GM19395 (cell line): ENCODE measurements at regions not wholly inside any gene's neighbourhood (a gene's known extent, or its start where the extent isn't known, plus 50 kb on each side); places are given as distances from the start of the nearest gene placed in this dataset.

Experiments used
- ATAC-seq: cut with Tn5 transposase; IDR thresholded peaks from one replicate; pipeline ENCODE4 v1.9.1; 2021; ENCODE audit warnings: mild to moderate bottlenecking, moderate library complexity; ENCODE audit not compliant: unreplicated experiment

DNA sequence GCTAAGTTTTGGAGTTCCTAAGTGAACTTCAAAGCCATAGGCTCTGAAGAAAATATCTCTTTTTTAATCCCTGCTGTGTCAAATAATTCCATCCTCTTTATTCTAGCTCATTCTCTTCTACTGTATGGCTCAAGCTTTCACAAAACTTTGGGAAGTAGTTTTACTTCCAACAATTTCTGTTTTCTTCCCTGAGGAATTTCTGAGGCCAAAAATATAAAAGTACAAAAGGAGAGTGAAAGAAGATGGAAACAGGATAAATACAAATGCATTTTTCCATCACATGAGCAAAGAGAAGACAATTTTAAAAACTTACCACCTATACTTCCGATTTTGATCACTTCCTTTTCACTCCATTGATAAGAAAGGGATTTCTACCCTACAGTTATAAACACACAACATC lies 585.7 kb upstream of the DAB2 start:
- no peak for ATAC-seq

DNA sequence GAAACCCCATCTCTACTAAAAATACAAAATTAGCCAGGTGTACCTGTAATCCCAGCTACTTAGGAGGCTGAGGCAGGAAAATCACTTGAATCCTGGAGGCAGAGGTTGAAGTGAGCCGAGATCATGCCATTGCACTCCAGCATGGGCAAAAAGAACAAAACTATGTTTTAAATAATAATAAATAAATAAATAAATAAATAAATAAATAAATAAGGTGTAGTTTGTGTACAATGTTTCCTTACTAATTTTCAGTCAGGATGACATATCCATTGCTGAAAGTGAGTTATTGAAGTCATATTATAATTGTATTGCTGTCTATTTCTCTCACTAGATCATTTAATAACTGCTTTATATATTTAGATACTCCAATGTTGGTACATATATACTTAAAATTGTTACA lies 581.5 kb upstream of the DAB2 start:
- no peak for ATAC-seq

DNA sequence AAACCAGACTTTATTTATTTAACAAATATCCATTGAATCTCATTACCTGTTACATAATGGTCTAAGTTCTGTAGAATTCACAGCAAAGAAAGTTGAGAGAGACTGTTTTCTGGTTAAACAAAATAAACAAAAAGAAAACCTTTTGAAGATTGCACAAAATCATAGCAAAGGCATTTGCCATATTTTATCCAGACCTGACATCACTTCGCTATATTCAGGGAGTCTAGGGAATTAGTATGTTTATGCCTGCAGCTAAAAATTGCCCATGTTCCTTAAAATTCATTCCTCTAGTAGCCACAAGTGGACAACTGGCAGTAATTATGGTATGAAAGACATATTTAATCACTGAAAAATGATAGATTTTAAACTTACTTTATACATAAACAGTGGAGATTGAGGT lies 577.0 kb upstream of the DAB2 start:
- ATAC-seq = no peak

DNA sequence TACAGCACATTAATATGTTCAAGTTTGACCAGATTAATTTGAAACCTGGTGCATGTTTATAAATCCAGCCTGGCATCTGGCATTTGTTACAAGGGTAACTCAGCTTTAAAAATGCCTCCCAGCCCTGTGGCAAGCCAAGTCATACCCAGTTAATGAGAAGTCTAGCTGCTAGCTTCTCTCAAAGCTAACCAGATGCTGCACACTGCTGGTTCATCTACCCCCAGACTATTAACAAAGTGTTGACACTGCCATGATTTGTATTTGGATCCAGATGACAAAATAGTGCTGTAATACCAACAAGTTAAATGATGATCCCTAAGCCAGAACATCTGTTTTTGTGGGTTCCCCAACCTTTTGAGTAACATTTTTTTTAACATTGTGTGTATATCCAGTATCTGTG lies 573.7 kb upstream of the DAB2 start:
- ATAC-seq = no peak

DNA sequence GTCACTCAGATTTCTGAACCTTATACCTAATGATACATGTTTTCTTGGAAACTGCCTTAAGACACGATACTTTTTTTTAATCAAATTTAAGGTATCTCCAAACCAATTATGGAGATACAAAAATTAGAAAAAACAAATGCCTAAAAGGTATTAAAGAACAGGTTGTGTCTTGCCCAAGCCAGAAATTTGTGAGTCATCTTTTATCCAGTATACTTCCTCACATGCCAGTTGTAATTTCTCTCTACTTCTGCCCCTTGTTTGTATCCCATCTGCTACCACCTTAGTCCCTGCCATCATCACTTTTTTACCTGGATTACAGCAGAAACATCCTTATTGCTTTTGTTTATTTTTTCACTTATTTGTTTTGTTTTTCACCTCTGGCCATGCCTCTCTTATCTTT lies 571.2 kb upstream of the DAB2 start:
- ATAC-seq = no peak

DNA sequence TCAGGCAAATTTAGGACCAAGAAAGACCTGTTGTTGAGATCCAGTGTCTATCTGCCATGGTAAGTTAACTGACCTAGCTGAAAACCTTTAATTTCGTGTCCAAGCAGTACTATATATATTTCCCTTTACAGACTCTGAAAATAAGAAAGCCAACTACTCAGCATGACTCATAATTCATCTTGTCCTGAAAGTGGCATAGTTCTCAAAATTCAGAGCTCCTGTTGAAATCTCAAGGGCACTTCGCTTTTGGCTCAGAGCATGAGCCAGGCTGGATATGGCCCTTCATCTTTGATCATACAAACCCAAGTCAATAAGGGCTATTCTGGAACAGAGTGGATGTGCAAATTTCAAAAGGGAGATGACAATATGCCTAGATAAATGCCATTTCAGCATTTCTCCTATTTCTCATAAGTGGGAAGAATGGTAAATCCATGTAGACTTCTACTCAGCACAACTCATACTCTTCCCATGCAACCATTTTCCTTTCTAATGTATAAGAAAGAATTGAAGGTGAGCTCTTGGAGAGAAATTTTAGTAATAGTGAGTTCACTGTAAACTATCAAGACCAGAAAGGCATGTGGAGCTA lies 567.9 kb upstream of the DAB2 start:
- ATAC-seq = no peak

DNA sequence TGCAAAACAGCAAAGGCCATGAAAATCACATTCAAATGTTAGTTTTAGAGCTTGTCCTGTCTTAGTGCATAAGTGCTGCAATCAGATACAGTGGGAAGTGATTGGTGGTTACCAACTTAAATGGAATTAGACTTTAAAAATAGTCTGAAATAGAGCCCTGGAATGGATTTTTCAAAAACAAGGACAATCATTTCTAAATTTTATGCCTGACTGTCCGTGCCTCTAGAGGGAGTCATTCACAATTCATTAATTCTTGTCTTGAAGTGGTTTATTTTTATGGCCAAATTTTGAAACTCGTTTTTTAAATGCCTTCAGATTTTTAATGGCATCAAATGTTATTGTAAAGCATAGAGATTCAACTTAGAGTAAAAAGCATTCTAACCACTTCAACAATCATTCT lies 561.8 kb upstream of the DAB2 start:
- ATAC-seq = no peak

DNA sequence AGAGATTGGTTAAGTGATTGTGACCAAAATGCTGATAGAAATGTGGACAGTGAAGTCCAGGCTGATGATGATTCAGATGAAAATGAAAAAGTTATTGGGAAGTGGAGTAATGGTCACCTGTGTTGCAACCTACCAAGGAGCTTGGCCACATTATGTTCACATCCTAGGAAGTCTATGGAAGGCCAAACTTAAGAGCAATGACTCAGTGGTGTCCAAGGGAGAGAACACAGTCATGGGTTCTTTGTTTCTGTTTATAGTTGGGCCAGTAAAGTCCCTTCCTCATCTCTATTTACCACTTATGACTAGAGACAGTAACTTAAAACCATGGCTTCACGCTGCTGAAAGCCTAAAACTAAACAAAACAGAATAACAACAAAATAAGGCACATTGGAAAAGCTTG lies 555.3 kb upstream of the DAB2 start:
- ATAC-seq = no peak

DNA sequence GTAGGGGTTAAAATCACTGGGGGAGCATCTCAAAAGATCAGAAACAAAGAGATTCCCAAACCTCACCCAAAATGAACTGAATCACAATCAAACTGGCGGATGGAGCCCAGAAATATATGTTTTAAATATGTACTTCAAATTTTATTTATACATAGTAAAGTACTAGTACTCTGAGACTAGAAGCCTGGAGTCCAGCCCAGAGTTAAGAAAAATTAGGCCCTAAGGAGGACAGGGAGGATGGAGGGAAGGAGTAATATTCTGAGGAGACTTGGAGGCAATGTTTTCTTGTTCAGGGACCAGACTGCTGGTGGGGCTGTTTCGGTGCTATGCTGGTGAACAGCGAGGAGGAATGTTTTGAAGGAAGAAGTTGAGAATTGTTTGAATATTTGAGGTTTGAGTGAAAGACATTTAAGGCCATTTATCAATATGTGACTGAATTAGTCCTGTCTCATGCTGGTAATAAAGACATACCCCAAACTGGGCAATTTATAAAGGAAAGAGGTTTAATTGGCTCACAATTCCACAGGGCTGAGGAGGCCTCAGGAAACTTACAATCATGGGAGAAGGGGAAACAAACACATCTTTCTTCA lies 552.4 kb upstream of the DAB2 start:
- ATAC-seq = no peak

DNA sequence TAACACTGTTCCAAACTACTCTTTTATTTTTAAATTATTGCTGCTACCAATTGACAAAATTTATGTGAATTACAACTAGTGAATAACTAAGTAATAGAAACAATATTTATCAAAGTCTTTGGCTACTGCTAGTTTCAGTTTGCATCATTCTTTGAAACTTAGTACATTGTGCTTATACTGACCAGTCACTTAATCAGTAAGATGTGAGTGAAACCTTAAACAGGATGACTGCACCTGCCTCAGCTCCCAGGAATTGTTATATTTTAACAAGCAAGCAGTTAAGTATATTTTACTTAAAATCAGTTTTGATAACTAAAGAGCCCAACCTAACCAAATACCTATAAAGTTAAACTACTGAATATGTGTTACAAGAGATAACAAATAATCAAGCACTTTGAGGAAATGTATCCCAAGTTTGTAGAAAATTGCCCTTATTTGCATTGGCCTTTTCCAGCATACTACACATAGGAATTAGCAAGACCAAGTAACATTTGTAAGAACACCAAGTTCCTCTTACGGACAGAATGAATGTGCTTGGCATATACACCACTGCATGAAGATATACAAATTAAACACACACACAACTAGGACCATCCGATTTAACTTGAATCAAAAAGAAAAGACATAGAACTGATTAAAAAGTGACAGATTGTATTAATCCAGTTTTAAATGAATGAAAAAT lies 545.5 kb upstream of the DAB2 start:
- no peak for ATAC-seq

DNA sequence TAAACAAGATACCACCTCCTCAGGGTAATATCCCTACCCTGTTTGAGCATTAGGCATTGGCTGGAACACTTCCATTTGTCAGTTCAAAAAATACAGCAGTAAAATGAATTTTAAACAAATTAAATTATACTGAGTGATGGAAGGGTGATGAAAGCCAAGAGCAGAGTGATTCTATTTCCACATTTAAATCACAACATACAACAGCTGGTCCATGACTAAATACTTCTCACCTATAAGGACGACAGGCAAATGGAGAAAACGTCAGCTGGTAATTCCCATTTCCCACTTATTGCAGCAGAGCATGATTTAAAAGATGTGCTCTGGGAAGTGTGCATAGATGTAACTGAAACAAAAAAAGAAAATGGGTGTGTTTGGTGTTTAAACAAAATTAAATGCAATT lies 543.6 kb upstream of the DAB2 start:
- no peak for ATAC-seq

DNA sequence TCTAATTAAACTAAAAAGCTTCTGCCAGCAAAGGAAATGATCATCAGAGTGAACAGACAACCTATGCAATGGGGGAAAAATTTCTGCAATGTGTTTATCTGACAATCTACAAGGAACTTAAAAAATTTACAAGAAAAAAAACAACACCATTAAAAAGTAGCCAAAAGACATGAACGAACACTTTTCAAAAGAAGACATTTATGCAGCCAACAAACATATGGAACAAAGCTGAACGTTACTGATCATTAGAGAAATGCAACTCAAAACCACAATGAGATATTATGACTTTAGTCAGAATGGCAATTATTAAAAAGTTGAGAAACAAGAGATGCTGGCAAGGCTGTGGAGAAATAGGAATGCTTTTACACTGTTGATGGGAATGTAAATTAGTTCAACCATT lies 530.4 kb upstream of the DAB2 start:
- no peak for ATAC-seq

DNA sequence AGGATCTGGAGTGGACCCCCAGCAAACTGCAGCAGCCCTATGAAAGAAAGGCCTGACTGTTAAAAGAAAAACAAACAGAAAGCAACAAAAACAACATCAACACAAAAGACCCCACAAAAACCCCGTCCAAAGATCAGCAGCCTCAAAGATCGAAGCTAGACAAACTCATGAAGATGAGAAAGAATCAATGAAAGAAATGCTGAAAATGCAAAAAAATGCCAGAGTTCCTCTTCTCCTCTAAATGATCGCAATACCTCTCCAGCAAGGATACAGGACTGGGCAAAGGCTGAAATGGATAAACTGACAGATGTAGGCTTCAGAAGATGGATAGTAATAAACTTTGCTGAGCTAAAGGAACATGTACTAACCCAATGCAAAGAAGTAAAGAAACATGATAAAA lies 526.3 kb upstream of the DAB2 start:
- ATAC-seq = no peak

DNA sequence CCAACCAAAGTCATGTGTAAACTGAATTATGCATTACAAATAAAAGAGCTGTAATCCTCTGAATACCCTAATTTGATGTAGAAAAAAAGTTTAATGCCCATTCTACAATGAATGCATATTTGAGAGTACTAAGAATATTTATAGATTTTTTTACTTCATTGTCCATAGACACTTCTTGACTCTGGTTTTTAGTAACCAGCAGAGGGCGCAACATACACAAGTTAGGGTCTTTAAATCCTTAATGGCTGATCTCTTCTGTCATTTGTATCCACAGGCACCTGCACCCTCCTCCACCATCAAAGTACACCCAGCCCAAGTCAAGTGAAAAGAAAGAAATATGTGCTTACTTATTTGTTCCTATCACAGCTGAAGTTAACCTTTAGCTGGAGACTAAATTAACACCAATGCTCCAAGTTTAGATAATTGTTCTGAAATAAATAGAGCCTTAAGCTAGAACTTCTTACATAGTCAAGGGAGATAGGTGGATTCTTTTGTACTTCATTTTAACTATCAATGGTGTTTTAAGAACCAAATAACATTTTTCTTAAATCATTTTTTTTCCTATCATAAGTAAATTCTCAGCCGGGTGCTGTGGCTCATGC lies 524.2 kb upstream of the DAB2 start:
- ATAC-seq = peak; percentile 95

DNA sequence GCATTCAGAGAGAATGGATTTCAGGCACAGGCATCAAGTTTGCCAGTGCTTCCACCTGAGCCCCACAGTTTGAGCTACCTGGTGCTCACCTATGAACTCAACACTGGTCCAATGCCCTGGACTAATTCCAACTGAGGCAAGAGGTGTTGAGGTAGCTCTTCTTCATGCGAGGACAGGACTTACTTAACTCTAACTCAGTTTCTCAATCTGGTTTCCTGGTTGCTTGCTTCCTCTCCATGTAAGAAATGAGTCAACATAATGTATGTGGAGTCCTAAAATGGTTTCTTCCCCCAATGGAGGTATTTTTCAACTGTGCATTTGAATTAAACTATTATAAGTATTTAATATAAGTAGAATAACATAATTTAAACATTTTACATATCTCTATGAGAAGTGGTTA lies 523.6 kb upstream of the DAB2 start:
- ATAC-seq = no peak

DNA sequence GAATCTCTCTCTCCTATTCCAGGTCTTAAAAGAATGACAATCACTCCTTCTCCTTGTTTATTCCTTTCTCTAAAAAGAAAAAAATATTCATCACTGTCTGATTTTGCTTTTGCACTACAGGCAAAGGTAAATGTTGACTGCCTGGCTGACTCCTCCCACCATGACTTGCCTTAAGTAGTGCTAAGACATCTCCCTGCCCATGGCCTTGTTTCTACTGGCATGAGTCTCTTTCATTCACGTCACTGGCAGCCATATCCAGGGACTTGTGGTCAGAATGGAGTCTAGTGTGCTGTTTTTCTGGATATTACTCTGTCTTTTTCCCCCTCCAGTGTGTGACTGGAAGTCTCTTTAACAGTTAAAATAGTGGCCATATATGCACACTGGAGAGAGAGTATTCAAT lies 522.9 kb upstream of the DAB2 start:
- ATAC-seq = no peak

DNA sequence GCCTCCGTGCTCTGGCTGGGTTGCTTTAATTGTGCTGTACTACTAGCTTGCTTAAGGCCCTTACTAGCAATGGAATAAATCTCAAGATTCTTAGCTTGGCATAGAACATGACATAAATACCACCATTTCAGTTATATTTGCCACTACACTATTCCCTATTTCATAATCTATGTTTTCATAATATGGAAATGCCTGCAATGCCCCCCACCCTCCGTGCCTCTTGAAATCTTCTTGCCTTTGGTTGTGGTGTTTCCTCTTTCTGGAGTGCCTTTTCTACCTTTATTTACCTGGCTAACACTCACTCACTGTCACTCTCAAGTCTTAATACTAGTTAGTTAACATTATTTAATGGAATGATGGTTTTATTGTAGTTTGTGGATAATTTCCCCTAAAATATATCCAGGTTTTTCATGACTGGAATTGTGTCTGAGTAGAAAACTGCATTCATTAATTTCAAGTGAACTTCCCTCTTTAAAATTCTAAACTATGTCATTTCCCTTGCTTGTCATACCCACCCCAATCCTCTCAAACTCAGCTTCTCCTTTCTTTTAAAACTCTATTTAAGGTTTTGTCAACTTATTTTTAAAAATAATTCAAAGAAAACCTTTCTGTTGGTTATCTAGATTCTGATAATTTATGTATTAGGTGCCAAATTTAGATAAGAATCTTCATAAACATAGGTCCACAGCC lies 521.7 kb upstream of the DAB2 start:
- no peak for ATAC-seq

DNA sequence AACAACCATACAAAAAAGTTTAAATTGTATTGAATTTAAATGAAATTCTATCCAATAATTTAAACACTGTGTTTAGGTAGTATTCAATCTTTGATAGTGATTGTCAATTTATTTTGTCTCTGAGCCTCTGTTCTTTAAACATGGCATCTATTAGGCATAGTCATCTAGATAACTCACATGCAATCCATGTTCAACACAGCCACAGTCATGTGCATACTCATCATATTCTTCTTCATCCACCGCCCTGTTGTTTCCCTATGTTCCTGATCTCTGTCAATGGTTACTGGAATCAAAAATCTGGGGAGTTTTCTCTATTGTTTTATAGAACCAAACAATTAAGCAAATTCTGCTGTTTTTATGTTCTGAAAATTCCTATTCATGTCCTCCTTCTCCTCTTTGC lies 521.1 kb upstream of the DAB2 start:
- ATAC-seq = no peak

DNA sequence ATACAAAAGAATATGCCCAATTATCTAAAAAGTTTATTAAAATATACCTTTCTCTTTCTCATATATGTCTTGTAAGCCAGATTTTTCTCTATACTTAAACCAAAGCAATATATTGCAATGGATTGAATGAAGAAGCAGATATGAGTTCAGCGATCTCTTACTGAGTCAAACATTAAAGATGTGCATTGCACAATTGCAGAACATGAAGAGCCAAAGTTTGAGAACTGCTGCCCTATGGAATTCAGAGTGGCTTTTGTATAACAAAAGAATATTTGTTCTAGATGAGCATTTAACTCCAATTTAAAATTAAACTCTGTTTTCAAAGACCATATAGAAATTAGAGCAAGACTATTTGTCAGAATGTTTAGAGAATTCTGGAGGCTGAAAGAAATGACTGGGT lies 519.0 kb upstream of the DAB2 start:
- ATAC-seq = no peak

DNA sequence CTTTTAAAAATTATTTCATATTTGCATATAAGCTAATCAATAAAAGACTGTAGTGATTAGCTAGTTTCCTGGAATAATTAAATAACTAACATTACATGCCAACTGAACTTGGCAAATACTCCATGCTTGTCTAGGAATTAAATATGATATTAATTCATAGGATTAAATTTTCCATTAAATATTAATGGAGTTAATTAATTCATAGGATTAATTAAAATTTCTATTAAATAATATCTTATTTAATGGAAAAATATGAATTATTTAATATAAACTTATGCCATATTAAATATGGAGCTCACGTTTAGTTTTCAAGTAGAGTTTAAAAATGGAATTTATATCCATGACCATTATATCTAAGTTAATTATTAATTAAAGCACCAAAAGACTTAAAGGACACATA lies 517.8 kb upstream of the DAB2 start:
- ATAC-seq = no peak

DNA sequence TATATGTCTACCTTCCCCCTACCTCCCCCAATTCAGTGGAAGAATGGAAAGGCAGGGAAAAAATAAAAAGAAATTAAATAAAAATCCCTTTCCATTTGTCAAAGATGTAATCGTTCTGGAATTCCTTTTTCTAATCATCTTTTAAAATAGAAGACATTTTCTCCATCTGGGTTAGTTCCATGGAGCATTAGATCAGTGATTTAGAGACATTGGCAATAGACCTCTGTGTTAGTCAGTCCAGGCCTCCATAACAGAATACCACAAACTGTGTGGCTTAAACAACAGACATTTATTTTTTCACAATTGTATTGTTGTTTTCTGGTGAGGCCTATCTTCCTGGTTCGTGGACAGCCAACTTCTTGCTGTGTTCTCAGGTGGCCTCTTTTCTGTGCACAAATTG lies 516.6 kb upstream of the DAB2 start:
- no peak for ATAC-seq

DNA sequence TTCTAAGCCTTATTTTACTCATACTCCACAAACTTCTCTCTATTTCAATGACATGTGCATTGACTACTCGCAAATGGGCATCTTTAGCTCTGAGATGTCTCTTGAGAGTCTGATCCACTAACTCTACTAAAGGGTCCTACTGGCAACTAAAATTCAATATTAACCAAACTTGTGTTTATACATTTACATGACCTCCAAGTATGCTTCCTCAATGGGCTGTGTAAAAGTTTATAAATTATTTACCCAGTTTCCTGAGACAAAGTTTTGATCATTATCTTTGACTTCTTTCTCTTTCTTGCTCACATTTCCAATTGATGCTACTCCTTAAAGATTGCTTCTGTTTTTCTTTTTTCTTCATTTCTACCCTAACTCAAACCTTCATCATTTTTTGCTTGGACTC lies 510.1 kb upstream of the DAB2 start:
- no peak for ATAC-seq
